ENCODE measurements at regions not wholly inside any gene's neighbourhood (a gene's known extent, or its start where the extent isn't known, plus 50 kb on each side); places are given as distances from the start of the nearest gene placed in this dataset.
A peak's percentile ranks its signal among the peaks of the same experiment; 100 is the strongest.

DNA sequence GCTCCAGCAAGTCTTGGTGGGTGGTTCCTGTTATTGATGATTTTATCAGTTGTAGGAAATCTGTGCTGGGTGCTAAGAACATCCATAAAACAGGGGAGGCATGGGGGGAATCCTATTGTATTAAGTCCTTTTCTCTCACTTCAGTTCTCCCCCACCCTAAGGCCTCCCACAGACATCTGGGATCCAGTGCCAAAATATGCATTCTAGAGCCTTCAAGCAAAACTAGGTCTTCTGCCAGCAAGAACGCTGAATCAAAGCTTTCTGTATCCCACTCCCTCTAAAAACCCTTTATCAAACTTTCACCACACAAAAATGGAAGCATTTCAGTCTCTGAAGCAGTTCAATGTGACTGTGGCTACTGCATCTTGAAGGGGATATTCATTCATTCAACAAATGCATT is 281.9 kb downstream of the GAS1 start:
- no peaks in the 10 kb centered on the region for H4K20me1 ChIP-seq (ENCODE audit: control insufficient read depth, extremely low read depth, insufficient read depth, low read length)
- H3K79me2 ChIP-seq (ENCODE audit: control insufficient read depth, insufficient read depth, low read length) = no peaks in the 10 kb centered on the region
- H3K36me3 ChIP-seq (ENCODE audit: control insufficient read depth, insufficient read depth, low read length) = no peaks in the 10 kb centered on the region
- no peak overlapping the region for H3K4me3 ChIP-seq (replicated peaks in 1 of 4; ENCODE audit: control extremely low read depth in 1 of 4, insufficient read depth in 1 of 4, low read depth in 3 of 4, low read length in 4 of 4)
- H3K9ac ChIP-seq (ENCODE audit: insufficient read depth, low read length) = no peak overlapping the region
- no peaks in the 10 kb centered on the region for H3K27me3 ChIP-seq (ENCODE audit: control insufficient read depth, insufficient read depth, low read length)
- no peak overlapping the region for H3K4me2 ChIP-seq (ENCODE audit: extremely low read depth, insufficient read depth, low read length)
- DNase-seq (ENCODE audit: low read depth in 2 of 2) = peak in 1 of 2 donors; percentile 3
- no peak overlapping the region for H3K27ac ChIP-seq (ENCODE audit: insufficient read depth, low read length)
- no peak for TF ChIP-seq CTCF (conservative IDR thresholded peaks at IDR 0.05 in 1 of 2, IDR thresholded peaks at IDR 0.05 in 1 of 2; ENCODE audit: low read depth in 1 of 2, low read length in 2 of 2)
- TF ChIP-seq EZH2 (IDR thresholded peaks at IDR 0.05; ENCODE audit: low read length, missing control alignments) = no peak
- no peak overlapping the region for H2AFZ ChIP-seq (ENCODE audit: low read length)
- H3K9me3 ChIP-seq (ENCODE audit: control insufficient read depth, insufficient read depth, low read depth, low read length) = no peaks in the 10 kb centered on the region
- H3K4me1 ChIP-seq (ENCODE audit: control insufficient read depth, extremely low read depth, insufficient read depth, low read length) = peaks cover 3% of the 10 kb centered on the region

GRCh38 chr9:86664603-86665002 is 282.7 kb downstream of the GAS1 start:
- Histone ChIP-seq H3K27ac (ENCODE audit: insufficient read depth, low read length) (no peak overlapping the region), H3K36me3 (ENCODE audit: control insufficient read depth, insufficient read depth, low read length) (no peaks in the 10 kb centered on the region), H4K20me1 (ENCODE audit: control insufficient read depth, extremely low read depth, insufficient read depth, low read length) (no peaks in the 10 kb centered on the region), H3K79me2 (ENCODE audit: control insufficient read depth, insufficient read depth, low read length) (no peaks in the 10 kb centered on the region), H3K27me3 (ENCODE audit: control insufficient read depth, insufficient read depth, low read length) (no peaks in the 10 kb centered on the region), H2AFZ (ENCODE audit: low read length) (no peak overlapping the region), H3K4me1 (ENCODE audit: control insufficient read depth, extremely low read depth, insufficient read depth, low read length) (peaks cover 4% of the 10 kb centered on the region), H3K4me2 (ENCODE audit: extremely low read depth, insufficient read depth, low read length) (no peak overlapping the region), H3K9ac (ENCODE audit: insufficient read depth, low read length) (no peak overlapping the region), H3K4me3 (replicated peaks in 1 of 4; ENCODE audit: control extremely low read depth in 1 of 4, insufficient read depth in 1 of 4, low read depth in 3 of 4, low read length in 4 of 4) (no peak overlapping the region), H3K9me3 (ENCODE audit: control insufficient read depth, insufficient read depth, low read depth, low read length) (no peaks in the 10 kb centered on the region)
- DNase-seq (ENCODE audit: low read depth in 2 of 2) = peak in 1 of 2 donors; percentile 75
- TF ChIP-seq CTCF (conservative IDR thresholded peaks at IDR 0.05 in 1 of 2, IDR thresholded peaks at IDR 0.05 in 1 of 2; ENCODE audit: low read depth in 1 of 2, low read length in 2 of 2) (no peak), EZH2 (IDR thresholded peaks at IDR 0.05; ENCODE audit: low read length, missing control alignments) (no peak)

- no peak overlapping the region for H3K9ac ChIP-seq (ENCODE audit: insufficient read depth, low read length)
- no peaks in the 10 kb centered on the region for H3K79me2 ChIP-seq (ENCODE audit: control insufficient read depth, insufficient read depth, low read length)
- H3K27me3 ChIP-seq (ENCODE audit: control insufficient read depth, insufficient read depth, low read length) = no peaks in the 10 kb centered on the region
- no peaks in the 10 kb centered on the region for H4K20me1 ChIP-seq (ENCODE audit: control insufficient read depth, extremely low read depth, insufficient read depth, low read length)
- H2AFZ ChIP-seq (ENCODE audit: low read length) = no peak overlapping the region
- DNase-seq (ENCODE audit: low read depth in 2 of 2) = no peak
- H3K27ac ChIP-seq (ENCODE audit: insufficient read depth, low read length) = no peak overlapping the region
- no peak for TF ChIP-seq EZH2 (IDR thresholded peaks at IDR 0.05; ENCODE audit: low read length, missing control alignments)
- TF ChIP-seq CTCF (conservative IDR thresholded peaks at IDR 0.05 in 1 of 2, IDR thresholded peaks at IDR 0.05 in 1 of 2; ENCODE audit: low read depth in 1 of 2, low read length in 2 of 2) = no peak
- H3K4me3 ChIP-seq (replicated peaks in 1 of 4; ENCODE audit: control extremely low read depth in 1 of 4, insufficient read depth in 1 of 4, low read depth in 3 of 4, low read length in 4 of 4) = no peak overlapping the region
- no peaks in the 10 kb centered on the region for H3K36me3 ChIP-seq (ENCODE audit: control insufficient read depth, insufficient read depth, low read length)
- peaks cover 4% of the 10 kb centered on the region for H3K4me1 ChIP-seq (ENCODE audit: control insufficient read depth, extremely low read depth, insufficient read depth, low read length)
- H3K4me2 ChIP-seq (ENCODE audit: extremely low read depth, insufficient read depth, low read length) = no peak overlapping the region
- H3K9me3 ChIP-seq (ENCODE audit: control insufficient read depth, insufficient read depth, low read depth, low read length) = no peaks in the 10 kb centered on the region
Observed at GRCh38 chr9:86663905-86664304, 283.4 kb downstream of the GAS1 start.

All from fibroblast of lung (primary cell).